Psoas muscle (tissue), 7 donors: ENCODE measurements at regions not wholly inside any gene's neighbourhood (a gene's known extent, or its start where the extent isn't known, plus 50 kb on each side); places are given as distances from the start of the nearest gene placed in this dataset.

Source experiments
- ATAC-seq, 4 donors: fragments of 200-7000 bp; cut with Tn5 transposase; one replicate each; pipeline ENCODE4 v1.9.1; 2020; ENCODE audit warnings: moderate library complexity in 3 of 4, mild to moderate bottlenecking in 2 of 4
- DNase-seq, 2 donors: peaks; one replicate each; pipeline ENCODE4 v3.0.0-alpha.2; 2020
- H3K27ac ChIP-seq: fragments of 200-600 bp; one replicate; pipeline ENCODE4 v1.8.0; 2022
- H3K27me3 ChIP-seq, 3 donors: fragments of 200-600 bp in 1 of 3; one replicate each; pipeline versions ENCODE4 v1.6.1 to v1.8.0; 2013 to 2022; ENCODE audit warnings: low read length in 2 of 3, mild to moderate bottlenecking in 2 of 3, moderate library complexity in 1 of 3; ENCODE audit not compliant: insufficient read depth in 3 of 3
- H3K36me3 ChIP-seq, 2 donors: fragments of 200-600 bp in 1 of 2; one replicate each; pipeline versions ENCODE4 v1.6.1 to v1.8.0; 2013 to 2022; ENCODE audit warnings: low read depth in 1 of 2, mild to moderate bottlenecking in 1 of 2, moderate library complexity in 1 of 2; ENCODE audit not compliant: insufficient read depth in 1 of 2
- H3K4me1 ChIP-seq: fragments of 200-600 bp; one replicate; pipeline ENCODE4 v1.8.0; 2022
- H3K4me3 ChIP-seq: fragments of 200-600 bp; one replicate; pipeline ENCODE4 v1.8.0; 2022; ENCODE audit warnings: mild to moderate bottlenecking
- H3K9me3 ChIP-seq: fragments of 200-600 bp; one replicate; pipeline ENCODE4 v1.8.0; 2022
- CTCF ChIP-seq: fragments of 200-600 bp; IDR thresholded peaks from one replicate; pipeline ENCODE4 v1.8.0; 2022; ENCODE audit warnings: antibody characterized with exemption
- WGBS, 3 donors: extraction: QIAGEN DNeasy Blood & Tissue Kit; methylation state at CpG; one replicate each; pipeline versions ENCODE4 v1.1.6 to v1.1.7; 2013; 5-methylcytosine and 5-hydroxymethylcytosine counted together
- intact Hi-C, 2 donors: fragments of 100-400 bp; cut with DNase I; formaldehyde crosslinking; loops; one replicate each; pipeline versions ENCODE4 v1.11.0 to v1.14.2; 2022
- donor health status: healthy with polysubstance abuse.
- donor health status: DM: no; HTN: no; CAD: no; lungs with moderate emphysema.
- donor health status: Bipolar disorder and iron deficiency.
- donor health status: healthy.
- donor health status: DM: yes; HTN: yes; CAD: no.
- donor health status: DM: no; HTN: no; CAD: no.
- donor health status: DM: yes; HTN: yes; CAD: no.

GRCh38 chr2:150110548-150110947 lies 376.9 kb downstream of the RND3 start:
- no peak for ATAC-seq
- intact Hi-C loops = no loop called here
- no peak overlapping the region for H3K4me3 ChIP-seq
- 72 to 74% (median 73%) methylated on average over 2 of the region's 2 CpGs for WGBS, 3 donors
- DNase-seq = no peak
- TF ChIP-seq CTCF = no peak
- no peak overlapping the region for H3K27ac ChIP-seq
- H3K9me3 ChIP-seq = no peaks in the 10 kb centered on the region
- H3K27me3 ChIP-seq = no peaks in the 10 kb centered on the region
- H3K4me1 ChIP-seq = no peaks in the 10 kb centered on the region
- H3K36me3 ChIP-seq = no peaks in the 10 kb centered on the region

DNA sequence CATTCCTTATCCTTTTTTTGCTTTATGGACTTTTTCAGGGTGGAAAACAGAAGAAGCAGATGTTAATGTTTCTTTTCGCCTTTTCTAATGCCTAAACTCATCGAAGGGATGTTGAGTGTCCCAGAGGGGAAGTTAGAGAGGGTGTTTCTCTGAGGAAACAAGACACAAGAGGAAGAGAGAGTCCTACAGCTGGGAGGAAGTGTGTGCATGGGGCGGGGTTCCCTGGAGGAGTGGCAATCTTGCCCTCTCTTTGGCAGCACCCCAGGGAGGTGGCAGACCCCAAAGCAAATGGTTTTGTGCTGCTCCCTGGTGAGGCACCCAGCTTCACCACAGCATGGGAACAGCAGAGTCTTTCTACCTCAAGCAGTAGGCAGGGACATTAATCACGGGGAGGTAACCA lies 377.6 kb downstream of the RND3 start:
- peak in 1 of 2 donors; percentile 16 for DNase-seq
- no peak for ATAC-seq
- Histone ChIP-seq H3K4me1 (no peaks in the 10 kb centered on the region), H3K4me3 (no peak overlapping the region), H3K9me3 (no peaks in the 10 kb centered on the region), H3K27me3 (no peaks in the 10 kb centered on the region), H3K36me3 (no peaks in the 10 kb centered on the region), H3K27ac (no peak overlapping the region)
- no peak for TF ChIP-seq CTCF
- intact Hi-C loops = no loop called here
- 63 to 69% (median 67%) methylated on average over 4 of the region's 4 CpGs for WGBS, 3 donors

- Histone ChIP-seq H3K4me1 (no peaks in the 10 kb centered on the region), H3K27ac (no peak overlapping the region), H3K4me3 (no peak overlapping the region), H3K9me3 (no peaks in the 10 kb centered on the region), H3K27me3 (no peaks in the 10 kb centered on the region), H3K36me3 (no peaks in the 10 kb centered on the region)
- TF ChIP-seq CTCF = no peak
- WGBS, 3 donors = 71 to 81% (median 75%) methylated on average over 3 of the region's 3 CpGs
- no peak for ATAC-seq
- intact Hi-C loops = no loop called here
- DNase-seq = no peak
Measured at GRCh38 chr2:150109028-150109427, 378.4 kb downstream of the RND3 start.

GRCh38 chr2:150107816-150108215 lies 379.7 kb downstream of the RND3 start:
- Histone ChIP-seq H3K27me3 (no peaks in the 10 kb centered on the region), H3K36me3 (no peaks in the 10 kb centered on the region), H3K4me1 (no peaks in the 10 kb centered on the region), H3K27ac (no peak overlapping the region), H3K9me3 (no peaks in the 10 kb centered on the region), H3K4me3 (no peak overlapping the region)
- DNase-seq (no peak), ATAC-seq (no peak)
- WGBS, 3 donors = 86 to 91% (median 90%) methylated on average over 2 of the region's 2 CpGs
- intact Hi-C loops = no loop called here
- no peak for TF ChIP-seq CTCF

GRCh38 chr2:150107170-150107569 lies 380.3 kb downstream of the RND3 start:
- Histone ChIP-seq H3K4me1 (no peaks in the 10 kb centered on the region), H3K36me3 (no peaks in the 10 kb centered on the region), H3K27ac (no peak overlapping the region), H3K27me3 (no peaks in the 10 kb centered on the region), H3K9me3 (no peaks in the 10 kb centered on the region), H3K4me3 (no peak overlapping the region)
- 29 to 54% (median 37%) methylated on average over 1 of the region's 1 CpG for WGBS, 3 donors
- ATAC-seq (no peak), DNase-seq (no peak)
- intact Hi-C loops = no loop called here
- TF ChIP-seq CTCF = no peak
